H4 (cell line): ENCODE measurements at regions not wholly inside any gene's neighbourhood (a gene's known extent, or its start where the extent isn't known, plus 50 kb on each side); places are given as distances from the start of the nearest gene placed in this dataset.
A peak's percentile ranks its signal among the peaks of the same experiment; 100 is the strongest.
"Not testable (repeated sequence)": the region's sequence is repeated elsewhere in the genome, so short reads cannot be mapped to it uniquely, and the experiment has no call there.

Experiments
- DNase-seq: peaks from one replicate; pipeline ENCODE4 v3.0.0-alpha.2; 2015; ENCODE audit warnings: low spot score

DNA sequence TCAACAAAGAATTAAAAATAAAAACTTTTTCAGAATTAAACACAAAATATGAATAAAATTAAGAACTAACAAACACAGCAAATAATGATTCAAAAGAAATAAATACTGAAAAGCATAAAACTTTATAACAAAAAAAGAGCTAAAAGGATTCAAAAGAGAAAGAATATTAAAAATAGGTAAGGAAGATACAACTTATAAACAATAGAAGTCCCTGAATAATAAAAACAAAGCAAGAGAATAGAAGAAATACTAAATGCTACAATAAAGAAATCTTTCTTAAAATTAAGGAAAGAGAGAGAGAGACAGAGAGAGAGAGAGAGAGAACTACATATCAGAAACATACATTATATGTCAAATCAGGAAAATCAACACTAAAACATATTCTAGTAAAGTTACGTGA lies 619.9 kb upstream of the SLIT2 start:
- no peak for DNase-seq

DNA sequence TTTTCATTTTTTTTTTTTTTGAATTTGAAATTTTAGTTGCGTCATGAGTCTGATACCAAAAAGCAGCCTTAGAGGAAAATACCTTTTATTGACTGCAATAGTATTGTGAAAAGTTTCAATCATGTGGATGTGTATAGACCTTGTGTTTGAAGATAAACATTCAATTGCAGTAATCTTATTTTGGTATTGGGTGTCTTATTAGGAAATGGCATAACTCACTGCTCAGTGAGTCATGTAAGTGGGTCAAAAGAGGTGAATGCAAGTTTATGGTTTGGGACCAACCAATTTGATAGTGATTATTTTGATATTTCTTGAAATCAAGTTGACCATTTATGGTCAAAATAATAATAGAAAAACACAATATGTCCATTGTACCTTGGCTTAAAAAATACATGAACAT lies 627.8 kb upstream of the SLIT2 start:
- no peak for DNase-seq

DNA sequence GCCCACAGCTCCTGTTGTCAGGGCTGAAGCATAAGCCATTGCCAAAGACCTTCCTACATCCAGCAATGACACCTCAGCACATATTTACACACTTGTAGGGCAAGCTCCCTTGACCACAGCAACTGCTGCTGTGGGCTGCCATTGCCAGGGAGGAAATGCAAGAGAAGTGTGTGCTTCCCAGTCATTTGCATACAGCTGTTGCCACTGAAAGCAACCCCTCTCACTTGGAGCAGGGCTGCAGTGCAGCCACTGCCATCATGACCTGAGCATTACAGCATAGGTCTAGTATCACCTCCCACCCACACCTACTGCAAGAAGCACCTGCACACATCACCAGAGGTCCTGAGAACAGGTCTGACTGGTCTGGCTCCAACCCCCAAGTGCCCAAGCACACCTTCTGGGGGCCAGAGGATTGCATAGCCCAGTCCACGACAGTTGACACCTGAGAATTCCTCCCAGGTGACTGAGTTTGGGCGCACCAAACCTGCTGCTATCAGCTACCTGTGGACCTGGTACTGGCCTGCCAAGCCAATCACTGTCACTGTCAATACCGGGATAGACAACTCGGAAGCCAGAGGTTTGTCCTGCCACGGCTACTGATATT lies 636.5 kb upstream of the SLIT2 start:
- no peak for DNase-seq

DNA sequence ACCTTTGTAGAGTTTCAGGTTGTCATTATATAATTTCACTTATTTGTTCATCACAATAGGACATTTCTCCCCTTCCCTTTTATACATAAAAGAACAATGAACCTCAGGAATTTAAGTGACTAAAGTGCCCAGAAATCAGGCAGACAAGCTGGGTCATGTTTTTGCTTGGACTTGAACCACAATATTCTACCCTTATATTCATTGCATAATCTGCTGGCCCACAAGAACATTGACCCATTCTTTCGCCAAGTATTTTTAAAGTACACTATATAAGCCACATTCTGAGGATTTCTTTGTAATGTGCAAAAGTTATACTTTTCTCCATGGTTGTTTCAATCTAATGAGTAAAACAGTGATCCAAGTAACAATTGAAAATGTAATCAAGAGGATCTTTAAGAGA lies 637.5 kb upstream of the SLIT2 start:
- DNase-seq: no peak

DNA sequence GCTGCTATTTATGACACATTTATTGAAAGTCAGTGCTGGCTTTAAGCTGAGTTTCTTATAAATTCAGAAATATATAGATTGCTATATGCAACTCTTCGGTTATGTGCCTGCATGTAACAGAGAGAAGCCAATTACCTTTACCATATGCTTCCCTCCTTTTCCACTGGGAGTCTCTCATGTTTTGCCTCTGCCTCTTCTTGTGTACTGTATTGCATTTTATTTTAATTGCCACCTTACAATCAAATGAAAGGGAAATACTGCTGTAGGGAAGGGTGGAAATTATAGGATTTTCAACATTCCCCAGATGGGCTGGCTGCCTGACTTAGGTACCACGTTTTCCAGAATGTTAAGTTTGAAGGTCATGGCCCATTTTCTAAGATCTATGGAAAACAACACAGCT lies 655.4 kb upstream of the SLIT2 start:
- DNase-seq: no peak

DNA sequence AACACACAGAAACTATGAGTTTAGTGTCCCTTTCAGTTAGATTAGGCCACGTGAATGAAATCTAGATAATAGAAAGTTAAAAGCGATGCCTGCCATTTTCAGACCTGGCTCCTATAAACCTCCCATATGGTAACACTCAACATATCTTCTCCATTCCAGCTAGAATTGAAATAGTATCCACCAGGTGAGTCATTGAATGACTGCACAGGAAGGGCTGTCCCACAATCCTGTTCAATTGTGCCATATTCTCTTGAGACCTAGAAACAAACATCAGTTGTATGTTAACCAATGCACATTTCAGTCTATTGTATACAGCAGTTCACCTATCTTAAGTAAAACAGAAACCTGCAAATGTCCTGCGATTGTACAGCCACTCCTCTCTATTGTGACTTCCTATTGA lies 659.3 kb upstream of the SLIT2 start:
- peak; percentile 26 for DNase-seq

DNA sequence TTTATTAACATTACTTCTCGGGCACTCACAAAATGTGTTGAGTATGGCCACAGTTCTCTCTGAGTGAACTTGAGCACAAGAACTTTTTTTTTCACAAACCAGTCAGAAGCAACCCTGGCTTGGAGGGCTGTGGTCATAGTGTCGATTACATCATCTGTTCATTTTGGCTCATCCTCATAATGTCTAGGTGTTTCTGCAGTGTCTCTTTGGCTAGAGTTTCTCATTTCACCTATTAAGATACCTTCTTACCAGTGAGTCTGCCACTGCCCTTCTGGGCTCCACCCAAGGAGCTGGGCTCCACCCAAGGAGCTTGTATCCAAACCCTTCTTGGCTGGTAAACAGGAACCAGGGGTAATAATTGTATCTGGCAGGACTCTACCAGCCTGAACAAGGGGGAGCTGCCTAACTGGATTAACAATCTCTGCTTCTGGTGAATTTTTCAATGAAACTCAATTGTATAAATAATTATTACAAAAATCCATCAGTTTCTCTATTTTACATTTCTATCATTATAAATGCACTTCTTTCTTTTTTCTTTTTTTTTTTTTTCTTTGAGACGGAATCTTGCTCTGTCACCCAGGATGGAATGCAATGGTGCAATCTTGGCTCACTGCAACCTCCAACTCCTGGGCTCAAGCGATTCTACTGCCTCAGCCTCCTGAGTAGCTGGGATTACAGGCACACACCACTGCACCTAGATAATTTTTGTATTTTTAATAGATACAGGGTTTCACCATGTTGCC lies 667.7 kb upstream of the SLIT2 start:
- peak; percentile 12 for DNase-seq

DNA sequence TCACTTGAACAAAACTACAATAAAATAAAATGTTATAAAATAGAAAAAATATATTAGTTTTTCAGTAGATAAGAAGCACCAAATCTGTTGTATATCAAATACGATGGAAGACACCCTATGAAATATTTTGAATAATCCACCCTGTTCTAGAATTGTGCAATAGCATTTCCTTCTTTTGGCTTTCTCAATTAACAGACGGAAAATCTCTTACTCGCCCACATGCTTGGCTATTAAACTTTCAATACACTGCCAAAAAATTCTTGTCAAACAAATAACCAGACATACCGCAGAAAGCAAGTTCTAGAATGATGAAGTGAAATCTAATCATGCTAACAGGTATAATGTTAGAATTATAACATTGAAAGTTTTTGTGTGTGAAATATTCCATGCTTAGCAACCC lies 671.6 kb upstream of the SLIT2 start:
- DNase-seq: no peak

DNA sequence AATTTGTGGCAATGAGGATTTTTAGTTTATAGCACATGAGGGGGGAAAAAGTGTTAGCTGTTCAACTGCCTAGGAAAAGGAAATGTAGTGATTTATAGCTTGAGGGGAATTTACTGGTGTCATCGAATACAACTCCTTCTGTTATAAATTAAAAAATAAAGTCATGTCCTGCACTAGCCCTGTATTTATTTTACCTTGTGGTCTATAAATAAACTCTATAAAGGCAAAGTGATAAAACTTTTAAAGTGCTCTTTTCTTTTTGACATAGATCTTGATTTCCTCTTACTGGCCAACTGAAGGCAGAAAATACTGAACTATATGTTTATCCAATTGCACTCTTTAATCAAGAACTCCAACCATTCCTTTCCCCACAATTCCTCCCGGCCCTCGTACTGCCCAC lies 672.1 kb upstream of the SLIT2 start:
- DNase-seq: no peak

DNA sequence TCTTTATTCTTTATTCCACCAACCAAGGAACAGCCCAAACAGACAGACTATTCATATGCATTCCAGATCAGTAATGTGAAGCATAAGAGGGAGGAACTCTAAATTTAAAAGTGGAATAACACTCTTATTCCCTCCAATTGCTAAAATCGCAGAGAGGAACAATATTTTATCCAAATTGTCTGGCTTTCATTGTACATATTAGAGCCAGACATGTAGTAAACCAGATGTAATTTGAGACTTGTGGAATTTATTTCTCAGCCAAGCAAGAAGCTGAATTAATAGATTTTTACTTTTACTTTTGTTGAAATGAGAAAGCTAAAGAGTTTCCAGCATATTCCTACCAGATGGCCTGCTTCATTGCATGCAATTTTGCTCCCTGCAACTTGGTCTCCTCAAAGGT lies 674.6 kb upstream of the SLIT2 start:
- no peak for DNase-seq

DNA sequence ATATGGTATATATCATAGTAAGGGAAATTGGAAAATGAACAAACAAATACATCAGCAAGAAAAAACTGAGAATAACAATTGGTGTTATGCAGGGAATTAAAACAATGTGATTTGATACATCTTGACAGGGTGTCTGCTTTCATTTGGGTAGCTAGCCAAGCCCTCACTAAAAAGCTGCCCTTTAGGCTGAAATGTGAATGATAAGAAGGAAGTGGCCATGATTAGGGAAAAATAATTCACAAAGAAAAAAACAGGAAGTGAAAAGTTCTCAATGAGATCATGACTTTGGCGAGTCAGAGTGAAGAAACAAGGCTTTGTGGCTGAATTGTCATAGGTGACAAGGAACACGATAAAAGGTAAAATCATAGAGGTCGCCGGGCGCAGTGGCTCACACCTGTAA lies 675.8 kb upstream of the SLIT2 start:
- no peak for DNase-seq

DNA sequence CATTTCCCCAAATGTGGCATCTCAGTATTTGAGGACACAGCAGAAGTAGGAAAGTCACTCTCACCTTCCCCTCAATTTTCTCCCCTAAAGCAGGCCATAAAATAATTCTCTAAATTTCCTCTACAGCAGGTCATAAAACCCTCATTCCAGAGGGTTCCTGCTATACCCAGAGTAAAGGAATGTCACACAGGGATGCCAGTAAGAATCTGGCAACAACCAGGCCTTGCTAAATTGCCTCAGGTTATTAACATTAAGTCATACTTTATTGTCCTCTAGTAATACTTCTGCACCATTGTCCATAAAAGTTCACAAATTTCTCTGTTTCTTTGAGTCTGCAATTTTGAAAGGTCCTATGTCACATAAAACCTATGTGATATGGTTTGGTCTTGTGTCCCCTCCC lies 685.7 kb upstream of the SLIT2 start:
- DNase-seq: no peak

DNA sequence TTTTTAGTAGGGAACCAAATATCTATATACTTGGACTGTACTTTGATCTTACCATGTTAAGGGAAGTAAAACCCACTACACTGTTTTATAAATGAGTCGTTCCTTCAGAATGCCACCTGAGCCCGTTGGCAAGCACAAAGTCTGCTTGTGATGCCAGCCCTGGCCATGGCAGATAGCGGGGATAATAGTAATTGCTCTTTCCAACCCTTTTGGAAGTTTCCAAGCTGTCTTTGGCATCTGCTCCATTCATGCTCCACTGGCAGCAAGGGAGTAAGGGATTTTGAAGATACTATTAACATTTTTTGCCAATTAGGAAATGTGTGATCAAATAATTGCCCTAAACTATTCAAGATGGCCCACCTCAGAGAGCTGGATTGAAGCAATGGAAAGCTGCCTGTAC lies 689.2 kb upstream of the SLIT2 start:
- DNase-seq: no peak

DNA sequence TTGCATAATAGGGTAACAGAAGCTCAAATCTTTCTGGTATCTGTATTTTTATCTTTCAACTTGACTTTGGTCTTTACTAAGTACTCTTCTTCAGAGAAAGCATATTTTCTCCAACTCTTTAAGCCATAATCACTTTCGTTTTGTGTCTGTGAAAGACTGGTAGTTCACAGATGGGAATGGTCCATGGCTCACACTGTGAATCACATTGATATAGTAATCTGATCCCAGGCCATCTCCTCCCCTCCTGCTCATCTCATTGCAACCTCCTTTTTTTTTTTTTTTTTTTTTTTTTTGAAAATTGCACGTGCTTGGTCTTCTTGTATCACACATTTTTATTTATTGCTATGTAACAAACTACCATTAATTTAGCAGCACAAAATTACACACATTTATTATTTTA lies 694.5 kb upstream of the SLIT2 start:
- DNase-seq: no peak

DNA sequence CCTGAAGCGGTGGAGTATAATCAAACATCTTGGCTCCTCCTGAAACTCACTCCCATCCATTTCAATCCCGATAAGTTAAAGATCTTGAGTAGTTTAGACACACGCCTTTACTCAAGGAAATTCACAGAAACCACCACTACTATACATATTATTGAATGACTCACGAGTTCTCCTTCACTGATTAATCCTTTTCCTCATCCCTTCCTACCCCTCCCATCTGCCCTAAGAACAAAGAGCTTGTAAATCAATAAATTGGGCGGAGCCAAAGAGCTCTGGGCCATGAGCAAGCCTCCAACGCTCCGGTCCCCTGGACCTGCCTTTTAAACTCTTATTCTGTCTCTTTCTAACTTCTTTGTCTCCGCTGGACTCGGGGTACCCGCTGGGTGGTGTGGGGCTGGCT lies 695.4 kb upstream of the SLIT2 start:
- not testable (repeated sequence) for DNase-seq

DNA sequence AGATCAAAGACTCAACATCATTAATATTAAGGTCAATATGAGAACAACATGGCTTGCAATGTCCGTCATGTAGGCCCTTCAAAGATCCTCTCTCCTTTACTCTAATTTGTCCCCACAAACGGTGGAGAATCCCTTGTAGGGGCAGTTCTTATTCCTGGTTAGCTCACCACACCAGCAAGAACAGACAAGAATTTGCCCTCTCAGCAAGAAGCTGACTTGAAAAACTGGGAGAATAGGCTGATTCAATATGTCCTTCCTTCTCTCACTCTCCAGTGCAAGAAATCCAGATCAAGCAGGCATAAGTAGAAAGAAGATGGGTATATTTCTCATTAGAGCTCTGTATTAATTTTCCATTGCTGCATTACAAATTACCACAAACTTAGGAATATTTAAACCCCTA lies 704.2 kb upstream of the SLIT2 start:
- no peak for DNase-seq

DNA sequence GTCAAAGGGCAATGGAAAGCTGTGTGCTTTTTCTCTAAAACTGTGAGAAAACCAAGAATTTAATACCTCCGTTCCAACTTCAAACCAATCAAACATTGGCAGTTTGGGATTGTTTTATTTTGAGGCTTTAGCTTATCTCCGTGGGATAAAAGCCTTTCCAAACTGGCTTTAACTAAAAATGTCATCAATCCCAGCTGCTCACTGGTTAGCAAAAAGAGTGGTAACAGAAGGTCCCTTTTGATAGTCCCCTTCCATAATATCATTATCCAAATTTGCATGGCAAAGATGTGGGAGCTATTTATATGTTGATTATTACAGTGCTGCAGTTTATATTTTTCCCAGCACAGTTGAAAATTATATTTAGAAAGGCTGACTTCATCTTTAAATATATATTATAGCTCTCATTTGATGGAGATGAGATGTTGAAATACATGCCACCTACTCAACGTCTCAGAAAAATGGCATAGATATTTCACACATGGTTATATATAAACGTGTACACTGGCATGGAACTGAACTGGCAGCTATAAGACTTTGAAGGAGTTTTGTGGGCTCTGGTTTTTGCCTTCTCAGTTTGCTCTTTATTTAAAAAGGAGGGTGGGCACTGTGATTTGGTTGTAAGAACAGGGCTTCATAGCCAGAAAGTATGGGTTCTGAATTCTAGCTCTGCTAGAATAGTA lies 707.1 kb upstream of the SLIT2 start:
- no peak for DNase-seq

DNA sequence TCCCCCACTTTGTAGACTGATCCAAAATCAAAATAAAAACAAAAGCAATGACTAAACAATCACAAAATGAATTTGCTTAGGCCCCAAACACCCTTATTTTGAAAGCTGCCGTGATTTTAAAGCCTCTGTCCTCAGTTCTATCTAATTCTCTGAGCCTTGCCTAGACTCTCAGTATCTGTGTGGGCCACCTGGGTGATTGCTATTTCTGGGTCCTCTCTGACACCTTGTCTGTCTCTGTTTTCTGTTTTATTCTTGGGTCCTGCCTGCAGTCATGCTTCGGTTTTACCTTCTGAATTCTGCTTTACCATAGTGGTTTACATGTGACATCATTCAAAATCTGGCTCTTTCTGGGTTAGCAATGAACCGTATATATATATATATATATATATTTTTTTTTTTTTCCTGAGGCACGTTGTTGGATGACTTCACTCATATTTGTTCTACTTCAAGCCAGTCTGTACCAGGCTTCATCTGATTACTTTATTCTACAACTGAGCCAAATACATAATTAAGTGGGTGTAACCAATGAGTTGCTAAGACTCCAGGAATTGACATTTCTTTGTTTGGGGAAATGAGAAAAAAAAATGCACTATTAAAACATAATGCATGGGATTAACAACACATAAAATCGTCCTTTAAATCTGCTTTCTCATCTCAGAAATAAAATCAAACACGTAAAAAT lies 710.7 kb upstream of the SLIT2 start:
- DNase-seq: no peak

DNA sequence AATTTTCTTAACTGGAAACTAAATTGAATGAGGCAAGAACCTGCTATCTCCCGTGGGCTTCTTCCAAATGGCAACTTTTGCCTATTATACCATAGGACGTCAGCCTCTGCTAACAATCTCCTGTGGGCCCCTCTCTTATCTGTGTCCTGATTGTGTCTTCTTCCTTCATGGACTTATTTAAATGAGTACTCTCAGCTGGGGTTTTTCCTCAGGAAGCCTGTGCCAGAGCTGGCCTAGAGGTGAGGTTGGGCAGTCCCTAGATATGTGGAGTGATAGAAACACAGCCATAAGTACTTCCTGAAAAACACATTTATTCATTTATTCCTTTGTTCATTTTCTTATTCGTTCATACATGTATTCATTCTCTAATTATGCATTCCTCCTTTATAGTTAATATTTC lies 712.5 kb upstream of the SLIT2 start:
- no peak for DNase-seq

DNA sequence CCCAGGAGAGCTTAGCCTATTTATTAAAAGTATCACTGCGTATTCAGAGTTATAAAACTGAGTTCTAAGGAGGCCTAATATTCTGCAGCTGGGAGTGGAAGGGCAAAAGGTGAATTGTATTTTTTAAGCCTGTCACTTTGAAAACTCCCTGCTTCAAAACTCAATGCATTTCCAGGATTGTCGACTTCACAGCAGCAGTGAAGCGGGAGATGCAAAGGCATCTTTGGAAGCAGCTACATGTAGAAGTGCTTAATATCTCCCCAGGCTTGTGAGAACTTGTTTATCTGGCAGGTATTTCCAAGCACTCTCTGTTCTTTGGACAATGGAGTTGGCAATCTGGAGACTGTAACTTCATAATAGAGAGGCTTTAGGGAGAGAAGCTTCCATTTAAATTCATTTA lies 717.5 kb upstream of the SLIT2 start:
- DNase-seq: no peak

DNA sequence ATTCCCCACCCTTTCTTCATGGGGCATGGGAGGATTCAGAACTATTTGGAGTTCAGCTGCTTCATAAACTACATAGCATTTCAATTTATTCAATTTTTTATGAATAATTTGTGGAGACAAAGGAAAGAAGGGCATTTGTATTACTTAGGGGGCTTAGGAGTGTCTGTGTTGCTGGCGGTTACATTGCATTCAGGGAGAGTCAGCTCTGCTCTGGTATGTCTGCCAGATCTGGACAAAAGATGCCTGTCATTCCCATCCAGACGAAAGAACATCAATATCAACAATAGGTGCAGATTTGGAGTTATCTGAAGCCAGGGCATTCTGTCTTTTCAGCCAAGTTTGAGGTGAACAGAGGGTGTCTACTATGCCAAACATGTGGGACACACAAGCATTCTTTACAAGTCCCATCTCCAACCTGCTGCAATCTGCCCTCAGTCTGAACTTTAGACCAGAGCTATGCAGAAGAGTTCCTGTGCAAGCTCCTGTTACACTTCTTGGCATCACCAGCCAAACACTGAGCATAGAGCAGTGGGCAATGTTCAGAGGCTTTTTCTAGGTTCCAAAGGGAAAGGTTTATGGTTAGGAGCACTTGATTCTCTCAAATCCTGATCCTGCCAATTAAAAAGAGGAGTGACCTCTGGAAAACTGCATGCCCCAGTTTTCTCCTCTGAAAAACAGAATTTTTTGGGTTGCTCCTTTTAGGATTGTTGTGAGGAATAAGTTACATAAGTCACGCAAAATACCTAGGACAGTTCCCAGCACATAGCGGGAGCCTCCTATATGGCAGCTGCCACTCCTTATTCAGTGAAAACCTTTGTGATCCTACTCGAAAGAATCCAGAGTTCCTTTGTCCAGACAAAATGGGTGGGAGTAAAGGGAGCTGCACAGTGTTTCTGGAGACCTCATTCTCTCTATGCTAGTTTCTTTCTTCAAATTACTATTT lies 719.5 kb upstream of the SLIT2 start:
- DNase-seq: no peak

DNA sequence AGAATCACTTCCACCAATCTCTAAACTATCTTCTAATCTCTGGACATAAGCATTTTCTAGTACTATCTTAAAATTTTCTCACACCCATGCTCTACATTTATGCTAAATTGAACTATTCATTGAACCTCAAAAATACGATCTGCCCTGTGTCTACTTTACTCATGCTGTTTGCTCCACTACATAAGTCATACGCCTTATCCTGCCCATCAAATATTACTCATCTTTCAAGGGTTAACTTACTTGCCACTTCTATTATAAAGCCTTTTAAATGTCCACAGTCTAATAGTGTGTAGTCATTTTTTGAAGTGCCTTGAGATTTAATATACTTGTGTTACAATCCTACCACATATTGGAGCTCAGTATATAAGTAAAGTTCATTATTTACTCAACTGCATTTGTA lies 727.7 kb upstream of the SLIT2 start:
- DNase-seq: no peak
